OCI-LY1 (cell line): ENCODE measurements at regions not wholly inside any gene's neighbourhood (a gene's known extent, or its start where the extent isn't known, plus 50 kb on each side); places are given as distances from the start of the nearest gene placed in this dataset.

Experiments
- EZH2 ChIP-seq: fragments of 200-600 bp; sonication (generic), shearing (Covaris generic); IDR thresholded peaks from 2 replicates; pipeline ENCODE4 v1.8.0; 2017; ENCODE audit warnings: borderline replicate concordance, mixed run types, mild to moderate bottlenecking, antibody characterized with exemption, low read length, moderate library complexity, mixed read lengths
- TF ChIP-seq, protein P1 (sequence below): fragments of 200-600 bp; sonication (generic), shearing (Covaris generic); IDR thresholded peaks from 2 replicates; pipeline ENCODE4 v1.5.1; 2017; ENCODE audit warnings: mild to moderate bottlenecking, antibody characterized with exemption, low read length, moderate library complexity, mixed read lengths

DNA sequence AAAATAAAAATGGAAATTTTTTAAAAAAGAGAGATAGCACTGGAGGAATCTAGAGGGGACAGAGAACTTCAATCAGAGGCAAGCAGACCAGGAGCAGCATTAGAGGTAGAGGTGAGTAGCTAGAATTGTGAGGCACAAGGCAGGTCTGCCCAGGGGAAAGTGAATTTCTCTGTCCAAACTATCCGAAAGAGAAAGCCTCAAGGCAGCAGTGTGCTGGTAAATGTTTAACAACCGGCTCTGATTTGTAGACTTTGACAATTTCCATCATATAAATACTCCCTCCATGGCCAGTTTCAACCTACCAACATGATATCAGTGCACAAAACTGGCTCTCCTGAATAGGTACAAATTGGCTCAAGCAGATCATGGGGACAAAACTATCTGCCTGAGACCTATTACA lies 160.6 kb upstream of the EGLN3 start:
- TF ChIP-seq, protein P1, sequence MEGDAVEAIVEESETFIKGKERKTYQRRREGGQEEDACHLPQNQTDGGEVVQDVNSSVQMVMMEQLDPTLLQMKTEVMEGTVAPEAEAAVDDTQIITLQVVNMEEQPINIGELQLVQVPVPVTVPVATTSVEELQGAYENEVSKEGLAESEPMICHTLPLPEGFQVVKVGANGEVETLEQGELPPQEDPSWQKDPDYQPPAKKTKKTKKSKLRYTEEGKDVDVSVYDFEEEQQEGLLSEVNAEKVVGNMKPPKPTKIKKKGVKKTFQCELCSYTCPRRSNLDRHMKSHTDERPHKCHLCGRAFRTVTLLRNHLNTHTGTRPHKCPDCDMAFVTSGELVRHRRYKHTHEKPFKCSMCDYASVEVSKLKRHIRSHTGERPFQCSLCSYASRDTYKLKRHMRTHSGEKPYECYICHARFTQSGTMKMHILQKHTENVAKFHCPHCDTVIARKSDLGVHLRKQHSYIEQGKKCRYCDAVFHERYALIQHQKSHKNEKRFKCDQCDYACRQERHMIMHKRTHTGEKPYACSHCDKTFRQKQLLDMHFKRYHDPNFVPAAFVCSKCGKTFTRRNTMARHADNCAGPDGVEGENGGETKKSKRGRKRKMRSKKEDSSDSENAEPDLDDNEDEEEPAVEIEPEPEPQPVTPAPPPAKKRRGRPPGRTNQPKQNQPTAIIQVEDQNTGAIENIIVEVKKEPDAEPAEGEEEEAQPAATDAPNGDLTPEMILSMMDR = no peak
- no peak for TF ChIP-seq EZH2
